HepG2 (cell line): ENCODE measurements at regions not wholly inside any gene's neighbourhood (a gene's known extent, or its start where the extent isn't known, plus 50 kb on each side); places are given as distances from the start of the nearest gene placed in this dataset.

Source experiments
- ATAC-seq: fragments of 200-7000 bp; cut with Tn5 transposase; 3 replicates; pipeline ENCODE4 v1.9.1; 2020; ENCODE audit warnings: mild to moderate bottlenecking, moderate library complexity
- BruUV-seq: library from RNA; stranded (reverse); fragments of 400-500 nt; replicated peaks from 2 replicates; lab custom pipeline; 2021; lab: Mats Ljungman, UMichigan
- CTCF ChIA-PET: fragments of 300-600 bp; formaldehyde crosslinking; extraction: SDS; loops from one replicate; lab custom pipeline; 2021; ENCODE audit warnings: low total read pairs, inconsistent platforms, low intra/inter-chr PET ratio; lab: Yijun Ruan, JAX
- POLR2A ChIA-PET: fragments of 350-600 bp; sonication (Branson Sonifier 250); formaldehyde crosslinking; loops from one replicate; lab custom pipeline; 2020; ENCODE audit warnings: antibody characterized with exemption, inconsistent platforms; lab: Yijun Ruan, JAX
- DNase-seq: peaks from one replicate; pipeline ENCODE4 v3.0.0-alpha.2; 2015; ENCODE audit warnings: low spot score
- FAIRE-seq: peaks from 3 replicates; lab custom pipeline; 2011; peaks lifted over from hg19 to GRCh38; lab: Jason Lieb, UNC
- H2AFZ ChIP-seq: one replicate; pipeline ENCODE4 v1.6.1; 2011; ENCODE audit warnings: low read length, inconsistent platforms
- H3K27ac ChIP-seq: fragments of 300-600 bp; 3 replicates; pipeline ENCODE4 v1.8.0; 2011; ENCODE audit warnings: mixed run types, mild to moderate bottlenecking, mixed read lengths, low read length, inconsistent platforms; ENCODE audit not compliant: insufficient read depth; ENCODE audit errors: extremely low read length
- H3K27me3 ChIP-seq, 2 experiments: fragments of 200-600 bp in 1 of 2; 2 replicates in 1 of 2; 3 replicates in 1 of 2; pipeline versions ENCODE4 v1.6.0 to v1.8.0; 2011; ENCODE audit warnings: low read length in 2 of 2, mild to moderate bottlenecking in 2 of 2, moderate library complexity in 2 of 2, inconsistent platforms in 1 of 2; ENCODE audit not compliant: insufficient read depth in 2 of 2, control insufficient read depth in 1 of 2
- H3K36me3 ChIP-seq, 2 experiments: fragments of 200-600 bp in 1 of 2; replicated peaks in 1 of 2; 2 replicates in 1 of 2; 3 replicates in 1 of 2; pipeline versions ENCODE4 v1.5.1 to v1.8.0; 2011; ENCODE audit warnings: low read length in 2 of 2, inconsistent platforms in 1 of 2; ENCODE audit not compliant: insufficient read depth in 2 of 2, control insufficient read depth in 1 of 2
- H3K4me1 ChIP-seq: 2 replicates; pipeline ENCODE4 v1.5.1; 2012; ENCODE audit warnings: low read length, inconsistent platforms; ENCODE audit not compliant: insufficient read depth
- H3K4me2 ChIP-seq: 2 replicates; pipeline ENCODE4 v1.6.0; 2011; ENCODE audit warnings: low read depth, low read length, inconsistent platforms
- H3K4me3 ChIP-seq, 3 experiments: fragments of 200-600 bp in 1 of 3; sonication (generic), shearing (Covaris generic) in 1 of 3; replicated peaks in 1 of 3; 2 replicates each; pipeline ENCODE4 v1.5.1; 2011 to 2016; ENCODE audit warnings: low read length in 3 of 3, inconsistent platforms in 2 of 3, low read depth in 2 of 3, mild to moderate bottlenecking in 2 of 3, control low read depth in 1 of 3, mixed read lengths in 1 of 3; ENCODE audit not compliant: insufficient read depth in 1 of 3
- H3K79me2 ChIP-seq: one replicate; pipeline ENCODE4 v1.6.1; 2011; ENCODE audit warnings: low read length, inconsistent platforms; ENCODE audit not compliant: insufficient read depth
- H3K9ac ChIP-seq: 2 replicates; pipeline ENCODE4 v1.6.0; 2011; ENCODE audit warnings: mild to moderate bottlenecking, low read depth, low read length, inconsistent platforms; ENCODE audit not compliant: insufficient read depth
- H3K9me3 ChIP-seq: 2 replicates; pipeline ENCODE4 v1.5.1; 2012; ENCODE audit warnings: mild to moderate bottlenecking, low read length
- H4K20me1 ChIP-seq: 2 replicates; pipeline ENCODE4 v1.6.0; 2011; ENCODE audit warnings: inconsistent platforms, mild to moderate bottlenecking, low read length, moderate library complexity; ENCODE audit not compliant: insufficient read depth
- HHEX ChIP-seq: IDR thresholded peaks from 2 replicates; pipeline ENCODE4 v1.6.1; 2016; ENCODE audit warnings: control low read depth
- RFX5 ChIP-seq: IDR thresholded peaks from 2 replicates; pipeline ENCODE4 v1.6.1; 2011; ENCODE audit warnings: low read depth, low read length, improper control_type of control experiment
- UBTF ChIP-seq: sonication (generic); formaldehyde crosslinking; IDR thresholded peaks from 2 replicates; pipeline ENCODE4 v1.4.0; 2020; ENCODE audit warnings: mild to moderate bottlenecking, missing genetic modification reagents
- ZNF326 ChIP-seq: sonication (generic); formaldehyde crosslinking; IDR thresholded peaks from 2 replicates; pipeline ENCODE4 v1.4.0; 2020; ENCODE audit warnings: missing genetic modification reagents, borderline replicate concordance
- ZNF343 ChIP-seq: sonication (generic); formaldehyde crosslinking; IDR thresholded peaks from 2 replicates; pipeline ENCODE4 v1.4.0; 2020; ENCODE audit warnings: mild to moderate bottlenecking, missing genetic modification reagents
- ZNF354B ChIP-seq: sonication (generic); formaldehyde crosslinking; IDR thresholded peaks from 2 replicates; pipeline ENCODE4 v1.8.0; 2022; ENCODE audit warnings: mild to moderate bottlenecking, missing genetic modification reagents
- ZNF660 ChIP-seq: sonication (generic); formaldehyde crosslinking; IDR thresholded peaks from 2 replicates; pipeline ENCODE4 v1.5.1; 2020; ENCODE audit warnings: mild to moderate bottlenecking, low read depth, missing genetic modification reagents, borderline replicate concordance
- ZNF709 ChIP-seq: sonication (generic); formaldehyde crosslinking; IDR thresholded peaks from 2 replicates; pipeline ENCODE4 v1.5.0; 2020; ENCODE audit warnings: mild to moderate bottlenecking, missing genetic modification reagents
- ZSCAN9 ChIP-seq: IDR thresholded peaks from 2 replicates; pipeline ENCODE4 v1.6.1; 2016; ENCODE audit warnings: borderline replicate concordance
- whole genome bisulfite sequencing: methylation state at CpG from one replicate; pipeline ENCODE4 v1.1.6; 2017; ENCODE audit warnings: low lambda C conversion rate; 5-methylcytosine and 5-hydroxymethylcytosine counted together
- in situ Hi-C: cut with HindIII; loops from 2 replicates; pipeline ENCODE4 v1.10.0; 2017; ENCODE audit warnings: low pct_unique_long_range_greater_than_20kb; ENCODE audit not compliant: extremely low pct_ligation_motif_present
- intact Hi-C: fragments of 100-400 bp; cut with micrococcal nuclease; formaldehyde crosslinking; loops from one replicate; pipeline ENCODE4 v1.10.0; 2022; ENCODE audit not compliant: unreplicated experiment

GRCh38 chr17:70869402-70870085, 700.2 kb downstream of the KCNJ2 start:
- H3K36me3 ChIP-seq, result no peaks in the 10 kb centered on the region
- intact Hi-C loops (no loop called here), in situ Hi-C loops (no loop called here)
- no peak overlapping the region for H3K4me3 ChIP-seq
- H3K4me1 ChIP-seq, result no peaks in the 10 kb centered on the region
- peaks cover 79% of the 10 kb centered on the region for H3K9me3 ChIP-seq
- BruUV-seq, result no TSS peak
- no peak for TF ChIP-seq ZNF709
- TF ChIP-seq RFX5, result no peak
- no peak for TF ChIP-seq ZNF343 (CRISPR knock-in tag)
- no peak for TF ChIP-seq ZNF660 (CRISPR knock-in tag)
- TF ChIP-seq UBTF (CRISPR knock-in tag), result no peak
- no peak for TF ChIP-seq ZNF326 (CRISPR knock-in tag)
- no peak for TF ChIP-seq ZSCAN9 (CRISPR knock-in tag)
- no peak for TF ChIP-seq ZNF354B
- TF ChIP-seq HHEX (CRISPR knock-in tag), result no peak
- TF ChIP-seq, all 625 proteins: peak for 0
- no peaks in the 10 kb centered on the region for H3K27me3 ChIP-seq
- no peak for FAIRE-seq
- ChIA-PET POLR2A (no interaction called here), CTCF (no interaction called here)
- WGBS, result 0% methylated on average over 2 of the region's 2 CpGs
- no peak overlapping the region for H3K27ac ChIP-seq
- no peak overlapping the region for H3K9ac ChIP-seq
- no peak overlapping the region for H2AFZ ChIP-seq
- no peak for DNase-seq
- H3K79me2 ChIP-seq, result no peaks in the 10 kb centered on the region
- no peak for ATAC-seq
- H3K4me2 ChIP-seq, result no peak overlapping the region
- no peaks in the 10 kb centered on the region for H4K20me1 ChIP-seq
